HuH-7 (cell line): ENCODE measurements at regions not wholly inside any gene's neighbourhood (a gene's known extent, or its start where the extent isn't known, plus 50 kb on each side); places are given as distances from the start of the nearest gene placed in this dataset.
"Not testable (repeated sequence)": the region's sequence is repeated elsewhere in the genome, so short reads cannot be mapped to it uniquely, and the experiment has no call there.

ENCODE experiments used
- DNase-seq: peaks from one replicate; pipeline ENCODE4 v3.0.0; 2011; ENCODE audit warnings: low spot score

- DNase-seq: no peak
Observed at GRCh38 chr15:57767481-57767880, 61.0 kb downstream of the POLR2M start.

DNA sequence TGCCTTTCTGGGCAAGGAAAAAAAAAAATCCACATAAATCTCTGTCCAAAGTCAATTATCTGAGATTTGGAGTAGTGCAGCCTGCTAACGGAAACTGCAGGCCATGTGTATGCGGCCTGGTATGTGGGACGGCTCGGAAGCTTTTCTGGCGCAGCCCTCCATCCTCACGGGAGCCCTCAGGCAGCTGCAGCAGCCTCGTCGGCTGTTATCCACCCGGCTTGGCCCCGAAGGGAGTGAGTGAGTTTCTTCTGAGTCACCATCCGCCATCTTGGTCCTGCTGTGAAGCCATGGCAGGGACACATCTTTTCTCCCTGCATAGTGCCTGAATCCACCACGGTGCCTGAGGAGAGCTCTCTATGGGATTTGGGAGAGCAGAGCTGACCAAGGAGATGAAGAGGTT lies 62.8 kb downstream of the POLR2M start:
- DNase-seq: no peak

DNA sequence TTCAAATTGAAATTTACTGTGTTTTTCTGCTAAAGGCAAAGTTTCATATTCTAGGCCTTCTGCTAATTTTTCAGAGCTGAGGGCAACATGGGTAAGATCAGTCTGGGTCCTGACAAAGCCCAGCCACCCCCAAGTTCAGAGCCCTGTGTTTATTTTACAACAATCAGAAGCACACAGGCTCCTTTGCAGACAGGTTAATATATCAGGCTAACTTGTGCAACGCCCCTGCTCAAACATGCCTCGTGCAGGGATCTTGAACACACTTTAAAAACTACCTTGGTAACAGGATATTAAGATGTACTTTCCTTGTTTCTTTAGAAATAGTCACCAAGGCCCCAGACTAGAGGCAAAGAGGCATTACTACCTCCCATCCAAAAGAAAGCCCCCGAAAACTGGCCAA lies 64.0 kb downstream of the POLR2M start:
- no peak for DNase-seq

DNA sequence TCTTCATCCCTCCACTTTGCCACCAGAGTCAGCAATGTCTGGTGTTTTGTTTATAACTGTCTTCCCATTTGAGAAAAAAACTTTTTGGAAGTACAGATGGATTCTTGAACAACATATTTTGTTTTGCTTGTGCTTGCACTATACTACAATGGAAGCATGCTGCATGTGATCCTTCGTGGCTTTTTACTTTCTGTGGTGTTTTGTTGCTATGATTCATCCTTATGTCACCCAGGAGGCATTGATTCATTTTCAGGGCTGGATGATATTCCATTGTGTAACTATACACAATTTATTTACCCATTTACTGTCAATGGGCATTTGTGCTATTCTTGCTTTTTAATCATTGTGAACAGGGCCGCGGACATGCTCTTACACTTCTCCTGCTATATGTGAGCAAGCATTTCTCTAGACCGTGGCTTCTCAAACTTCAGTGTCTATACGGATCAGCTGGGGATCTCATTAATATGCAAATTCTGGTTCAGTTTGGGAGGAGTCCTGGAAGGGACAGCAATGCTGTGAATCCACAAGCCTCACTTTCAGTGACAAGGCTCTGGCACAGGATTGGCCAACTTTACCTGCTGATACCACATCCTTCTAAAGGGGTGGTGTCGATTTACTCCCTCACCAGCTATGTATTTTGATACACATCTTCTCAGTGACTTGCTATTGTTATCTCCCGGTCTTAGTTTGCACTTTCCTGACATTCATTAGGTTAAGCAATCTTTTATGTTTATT lies 65.9 kb downstream of the POLR2M start:
- DNase-seq: no peak

DNA sequence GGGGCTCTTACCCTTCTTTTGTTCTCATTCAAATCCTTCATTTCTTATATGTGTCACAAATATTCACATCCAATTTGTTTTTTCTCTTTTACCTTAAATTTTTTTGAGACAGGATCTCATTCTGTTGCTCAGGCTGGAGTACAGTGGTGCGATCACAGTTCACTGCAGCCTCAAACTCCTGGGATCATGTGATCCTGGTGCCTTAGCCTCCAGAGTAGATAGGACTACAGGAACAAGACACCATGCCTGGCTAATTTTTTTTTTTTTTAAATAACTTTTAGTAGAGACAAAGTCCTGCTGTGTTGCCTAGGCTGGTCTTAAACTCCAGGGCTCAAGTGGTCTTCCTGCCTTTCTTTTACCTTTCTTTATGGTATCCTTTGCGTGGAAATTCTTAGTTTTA lies 66.5 kb downstream of the POLR2M start:
- no peak for DNase-seq

- no peak for DNase-seq
Observed at GRCh38 chr15:57777003-57777402, 70.5 kb downstream of the POLR2M start.

DNA sequence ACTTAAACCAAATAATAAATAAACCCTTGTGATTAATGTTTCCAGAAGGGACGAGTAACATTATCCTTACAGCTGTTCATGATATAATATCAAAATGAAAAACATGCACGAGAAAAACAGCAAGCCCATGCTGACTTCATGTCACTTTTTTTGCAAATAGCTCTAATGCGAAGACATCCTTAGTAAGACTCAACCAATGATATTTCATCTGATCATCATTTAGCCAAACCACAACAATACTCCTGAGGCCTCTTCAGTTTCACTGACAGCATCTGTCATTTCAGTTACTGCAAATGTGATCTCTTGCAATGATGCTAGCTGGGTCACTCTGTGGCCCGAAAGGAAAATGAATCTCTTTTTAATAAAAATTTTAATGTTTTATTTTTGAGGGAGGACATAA lies 74.0 kb downstream of the POLR2M start:
- DNase-seq: no peak

GRCh38 chr15:57782731-57783130 lies 76.2 kb downstream of the POLR2M start:
- DNase-seq: no peak

DNA sequence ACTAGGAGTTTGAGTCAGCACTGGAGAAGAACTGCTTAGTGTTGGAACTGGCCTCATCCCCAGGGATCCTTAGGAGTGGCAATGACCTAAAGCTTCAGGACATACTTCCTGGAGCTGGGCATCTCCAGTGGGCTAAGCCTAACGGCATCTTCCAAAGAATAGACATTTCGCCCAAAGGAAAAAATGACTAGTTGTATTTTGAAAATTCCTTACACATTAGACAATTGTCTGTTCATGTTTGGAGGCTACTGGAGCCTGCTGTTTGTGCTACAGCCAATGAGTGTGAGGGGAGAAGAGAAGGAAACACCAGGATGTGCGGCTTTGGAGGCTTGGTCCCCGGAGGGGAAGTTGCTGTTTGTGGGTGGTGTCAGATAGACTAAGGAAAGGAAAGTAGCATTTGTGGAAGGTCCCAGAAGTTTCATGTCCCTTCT lies 77.6 kb downstream of the POLR2M start:
- DNase-seq: no peak

DNA sequence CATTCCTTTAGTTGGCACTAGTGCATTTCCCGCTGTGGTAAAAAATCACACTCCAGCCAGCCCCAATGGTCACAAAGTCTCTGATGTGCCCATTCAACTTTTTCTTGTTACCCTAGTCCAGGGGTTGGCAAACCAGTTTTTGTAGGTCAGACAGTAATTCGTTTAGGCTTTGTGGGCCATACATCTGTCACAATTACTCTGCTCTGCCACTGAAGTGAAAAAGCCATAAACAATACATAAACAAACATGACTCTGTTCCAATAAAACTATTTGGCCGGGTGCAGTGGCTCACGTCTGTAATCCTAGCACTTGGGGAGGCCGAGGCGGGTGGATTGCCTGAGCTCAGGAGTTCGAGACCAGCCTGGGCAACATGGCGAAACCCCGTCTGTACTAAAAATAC lies 78.5 kb downstream of the POLR2M start:
- no peak for DNase-seq

- no peak for DNase-seq
Observed at GRCh38 chr15:57785959-57786358, 79.4 kb downstream of the POLR2M start.

DNA sequence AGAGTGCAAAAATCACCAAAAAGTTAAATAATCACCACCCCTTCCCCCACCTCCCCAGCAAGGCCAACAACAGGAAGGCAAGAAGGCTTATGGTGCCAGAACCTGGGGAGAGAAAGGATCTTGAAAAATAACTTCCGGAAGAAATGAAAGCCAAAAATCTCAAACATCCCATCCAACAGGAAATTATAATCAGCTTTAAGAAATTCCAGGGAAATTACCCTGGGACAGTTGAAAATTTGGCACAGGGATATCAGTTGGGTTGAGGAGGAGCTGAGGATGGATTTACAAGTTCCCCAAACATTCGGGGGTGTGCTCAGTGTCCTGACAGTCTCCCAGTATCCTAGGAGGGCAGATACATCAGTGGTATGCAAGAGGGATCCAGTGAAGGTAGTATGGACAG lies 82.7 kb downstream of the POLR2M start:
- no peak for DNase-seq

- no peak for DNase-seq
Observed at GRCh38 chr15:57792724-57793449, 86.4 kb downstream of the POLR2M start.

DNA sequence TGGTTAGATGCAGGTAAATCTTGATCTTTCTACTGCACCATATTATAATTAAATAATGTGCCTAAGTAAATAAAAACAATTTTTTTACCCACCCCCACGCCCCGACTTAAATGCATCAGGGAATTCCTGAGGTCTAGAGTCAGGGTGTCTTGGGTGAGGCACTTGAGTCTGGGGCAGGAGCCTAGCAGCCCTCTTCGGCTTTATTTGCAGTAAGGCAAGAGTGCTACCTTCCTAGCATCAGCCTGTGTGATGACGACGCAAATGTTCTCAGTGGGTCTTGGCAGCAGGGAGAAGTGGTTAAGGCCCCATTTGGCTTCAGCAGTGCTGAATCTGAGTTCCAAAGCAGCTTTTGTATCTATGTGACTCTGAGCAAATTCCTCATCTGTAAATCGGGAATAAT lies 88.7 kb downstream of the POLR2M start:
- DNase-seq: no peak

- DNase-seq: no peak
Observed at GRCh38 chr15:57796146-57796545, 89.6 kb downstream of the POLR2M start.

- DNase-seq: no peak
Observed at GRCh38 chr15:57797110-57797509, 90.6 kb downstream of the POLR2M start.

- no peak for DNase-seq
Observed at GRCh38 chr15:57797568-57798267, 91.2 kb downstream of the POLR2M start.

- DNase-seq: no peak
Observed at GRCh38 chr15:57806003-57806402, 99.5 kb downstream of the POLR2M start.

- not testable (repeated sequence) for DNase-seq
Observed at GRCh38 chr15:57809285-57809684, 102.8 kb downstream of the POLR2M start.

DNA sequence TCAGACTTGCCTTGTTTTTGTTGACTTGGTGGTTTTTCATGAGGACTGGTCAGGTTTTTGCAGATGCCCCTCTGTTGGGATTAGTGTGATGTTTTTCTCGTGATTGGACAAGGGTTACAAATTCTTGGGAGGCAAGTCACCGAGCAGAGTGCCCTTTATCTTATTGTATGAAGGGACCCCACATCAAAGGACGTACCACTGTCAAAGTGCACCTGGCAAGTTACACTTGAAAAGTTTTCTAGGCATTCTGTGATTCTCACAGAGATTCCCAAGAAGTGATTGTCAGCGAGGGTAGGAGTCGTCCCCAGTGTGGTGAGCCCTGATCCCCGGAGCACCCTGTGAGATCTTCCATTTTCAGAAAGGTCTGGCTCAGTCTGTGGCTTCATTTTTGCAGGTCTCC lies 110.1 kb downstream of the POLR2M start:
- no peak for DNase-seq

GRCh38 chr15:57819646-57820045 lies 113.1 kb downstream of the POLR2M start:
- DNase-seq: no peak

DNA sequence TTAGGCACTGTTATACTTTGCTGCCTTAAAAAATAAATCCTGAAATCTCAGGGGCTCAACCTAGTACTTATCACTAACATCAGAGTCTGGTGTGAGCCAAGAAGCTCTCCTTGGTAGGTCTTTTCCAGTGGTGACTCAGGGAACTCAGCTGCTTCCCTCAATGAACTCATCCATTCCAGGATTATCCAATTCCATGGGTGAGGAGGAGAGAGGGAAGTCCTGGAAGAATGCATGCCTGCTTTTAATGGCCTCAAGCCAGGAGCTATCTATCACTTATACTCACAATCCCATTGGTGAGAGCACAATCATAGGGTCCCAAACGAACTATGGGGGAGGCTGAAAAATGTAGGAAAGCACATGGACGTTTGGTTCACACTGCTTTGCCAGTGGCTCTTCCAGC lies 113.6 kb downstream of the POLR2M start:
- no peak for DNase-seq

GRCh38 chr15:57821826-57822225 lies 115.3 kb downstream of the POLR2M start:
- no peak for DNase-seq
